HepG2 (cell line): ENCODE measurements at regions not wholly inside any gene's neighbourhood (a gene's known extent, or its start where the extent isn't known, plus 50 kb on each side); places are given as distances from the start of the nearest gene placed in this dataset.

Source experiments
- AGO2 ChIP-seq: fragments of 200-400 bp; formaldehyde crosslinking; optimal IDR thresholded peaks from 2 replicates; pipeline ENCODE3; 2017; ENCODE audit warnings: mild to moderate bottlenecking, low read depth, low read length, moderate library complexity
- ARNTL ChIP-seq: sonication (generic); formaldehyde crosslinking; IDR thresholded peaks from 2 replicates; pipeline ENCODE4 v1.4.0; 2020; ENCODE audit warnings: mild to moderate bottlenecking, missing genetic modification reagents
- ASH2L ChIP-seq: fragments of 300-600, 200-600 bp; sonication (generic); IDR thresholded peaks from 2 replicates; pipeline ENCODE4 v1.7.0; 2017; ENCODE audit warnings: low read depth, mild to moderate bottlenecking, moderate library complexity, mixed read lengths, low read length; ENCODE audit not compliant: insufficient read length
- CEBPG ChIP-seq: IDR thresholded peaks from 2 replicates; pipeline ENCODE4 v1.6.1; 2016
- EHMT2 ChIP-seq: fragments of 200-600 bp; sonication (generic); IDR thresholded peaks from 2 replicates; pipeline ENCODE4 v1.7.0; 2017; ENCODE audit warnings: antibody characterized with exemption, low read depth, low read length, borderline replicate concordance
- ELF3 ChIP-seq: IDR thresholded peaks from 2 replicates; pipeline ENCODE4 v1.6.1; 2016; ENCODE audit warnings: missing genetic modification reagents, missing compliant biosample characterization
- KLF16 ChIP-seq, 2 experiments: sonication (generic) in 1 of 2; formaldehyde crosslinking in 1 of 2; IDR thresholded peaks; 2 replicates each; pipeline versions ENCODE4 v1.6.1 to v1.8.0; 2016 to 2023; ENCODE audit warnings: missing genetic modification reagents in 2 of 2, missing compliant biosample characterization in 1 of 2
- MLLT10 ChIP-seq: sonication (generic); formaldehyde crosslinking; IDR thresholded peaks from 2 replicates; pipeline ENCODE4 v1.4.0; 2020; ENCODE audit warnings: missing genetic modification reagents
- NFATC3 ChIP-seq: sonication (generic); formaldehyde crosslinking; IDR thresholded peaks from 2 replicates; pipeline ENCODE4 v1.5.1; 2020; ENCODE audit warnings: mild to moderate bottlenecking, missing genetic modification reagents
- PLRG1 ChIP-seq: fragments of 450-650 bp; conservative IDR thresholded peaks from 2 replicates; pipeline ENCODE4 v1.6.1; 2016
- RARA ChIP-seq: IDR thresholded peaks from 2 replicates; pipeline ENCODE4 v1.6.1; 2016; ENCODE audit warnings: missing genetic modification reagents, missing compliant biosample characterization
- ZBTB20 ChIP-seq: sonication (generic); formaldehyde crosslinking; IDR thresholded peaks from 2 replicates; pipeline ENCODE4 v1.8.1; 2023; ENCODE audit warnings: missing genetic modification reagents, low read depth, mild to moderate bottlenecking, borderline replicate concordance
- ZFY ChIP-seq: sonication (generic); formaldehyde crosslinking; IDR thresholded peaks from 2 replicates; pipeline ENCODE4 v1.4.0; 2020; ENCODE audit warnings: missing genetic modification reagents
- ZNF788 ChIP-seq: sonication (generic); formaldehyde crosslinking; IDR thresholded peaks from 2 replicates; pipeline ENCODE4 v1.5.0; 2020; ENCODE audit warnings: mild to moderate bottlenecking, missing genetic modification reagents, borderline replicate concordance
- ZNF879 ChIP-seq: sonication (generic); formaldehyde crosslinking; IDR thresholded peaks from 2 replicates; pipeline ENCODE4 v1.8.1; 2023; ENCODE audit warnings: missing genetic modification reagents
- TF ChIP-seq, protein P1 (sequence below): sonication (generic); formaldehyde crosslinking; IDR thresholded peaks from 2 replicates; pipeline ENCODE4 v1.4.0; 2020; ENCODE audit warnings: missing genetic modification reagents, borderline replicate concordance
- TF ChIP-seq, protein P2 (sequence below): sonication (generic); formaldehyde crosslinking; IDR thresholded peaks from 2 replicates; pipeline ENCODE4 v1.9.0; 2021; ENCODE audit warnings: missing genetic modification reagents, borderline replicate concordance
- TF ChIP-seq, protein P3 (sequence below): IDR thresholded peaks from 2 replicates; pipeline ENCODE4 v1.6.1; 2016; ENCODE audit warnings: missing genetic modification reagents, missing compliant biosample characterization
- TF ChIP-seq, protein P4 (sequence below): sonication (generic); formaldehyde crosslinking; IDR thresholded peaks from 2 replicates; pipeline ENCODE4 v1.4.0; 2020; ENCODE audit warnings: missing genetic modification reagents, borderline replicate concordance
- TF ChIP-seq, protein P5 (sequence below): sonication (generic); formaldehyde crosslinking; IDR thresholded peaks from 2 replicates; pipeline ENCODE4 v1.4.0; 2020; ENCODE audit warnings: mild to moderate bottlenecking, missing genetic modification reagents
- TF ChIP-seq, protein P6 (sequence below): sonication (generic); formaldehyde crosslinking; IDR thresholded peaks from 2 replicates; pipeline ENCODE4 v1.8.1; 2023; ENCODE audit warnings: mild to moderate bottlenecking, missing genetic modification reagents
- TF ChIP-seq, protein P7 (sequence below): sonication (generic); formaldehyde crosslinking; IDR thresholded peaks from 2 replicates; pipeline ENCODE4 v1.5.0; 2020; ENCODE audit warnings: missing genetic modification reagents

DNA sequence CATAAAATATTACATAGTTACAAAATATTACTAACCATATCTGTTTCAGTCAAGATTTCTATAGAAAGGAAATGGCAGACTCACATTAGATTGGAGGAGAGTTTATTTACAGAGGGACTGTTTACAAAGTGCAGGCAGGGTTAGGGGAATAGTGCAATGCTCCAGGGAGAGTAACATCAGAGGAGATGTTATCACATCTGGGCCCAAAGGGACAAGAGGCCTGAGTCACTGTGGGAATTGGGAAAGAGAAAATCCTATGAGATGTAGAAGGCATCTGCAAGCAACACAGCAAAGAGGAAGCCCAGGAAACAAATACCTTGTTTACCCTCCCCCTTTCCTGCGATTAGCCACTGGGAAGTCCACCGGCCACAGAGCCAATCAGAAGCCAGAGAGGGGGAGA is 227.3 kb upstream of the TANK start (continued):
- TF ChIP-seq, protein P1, sequence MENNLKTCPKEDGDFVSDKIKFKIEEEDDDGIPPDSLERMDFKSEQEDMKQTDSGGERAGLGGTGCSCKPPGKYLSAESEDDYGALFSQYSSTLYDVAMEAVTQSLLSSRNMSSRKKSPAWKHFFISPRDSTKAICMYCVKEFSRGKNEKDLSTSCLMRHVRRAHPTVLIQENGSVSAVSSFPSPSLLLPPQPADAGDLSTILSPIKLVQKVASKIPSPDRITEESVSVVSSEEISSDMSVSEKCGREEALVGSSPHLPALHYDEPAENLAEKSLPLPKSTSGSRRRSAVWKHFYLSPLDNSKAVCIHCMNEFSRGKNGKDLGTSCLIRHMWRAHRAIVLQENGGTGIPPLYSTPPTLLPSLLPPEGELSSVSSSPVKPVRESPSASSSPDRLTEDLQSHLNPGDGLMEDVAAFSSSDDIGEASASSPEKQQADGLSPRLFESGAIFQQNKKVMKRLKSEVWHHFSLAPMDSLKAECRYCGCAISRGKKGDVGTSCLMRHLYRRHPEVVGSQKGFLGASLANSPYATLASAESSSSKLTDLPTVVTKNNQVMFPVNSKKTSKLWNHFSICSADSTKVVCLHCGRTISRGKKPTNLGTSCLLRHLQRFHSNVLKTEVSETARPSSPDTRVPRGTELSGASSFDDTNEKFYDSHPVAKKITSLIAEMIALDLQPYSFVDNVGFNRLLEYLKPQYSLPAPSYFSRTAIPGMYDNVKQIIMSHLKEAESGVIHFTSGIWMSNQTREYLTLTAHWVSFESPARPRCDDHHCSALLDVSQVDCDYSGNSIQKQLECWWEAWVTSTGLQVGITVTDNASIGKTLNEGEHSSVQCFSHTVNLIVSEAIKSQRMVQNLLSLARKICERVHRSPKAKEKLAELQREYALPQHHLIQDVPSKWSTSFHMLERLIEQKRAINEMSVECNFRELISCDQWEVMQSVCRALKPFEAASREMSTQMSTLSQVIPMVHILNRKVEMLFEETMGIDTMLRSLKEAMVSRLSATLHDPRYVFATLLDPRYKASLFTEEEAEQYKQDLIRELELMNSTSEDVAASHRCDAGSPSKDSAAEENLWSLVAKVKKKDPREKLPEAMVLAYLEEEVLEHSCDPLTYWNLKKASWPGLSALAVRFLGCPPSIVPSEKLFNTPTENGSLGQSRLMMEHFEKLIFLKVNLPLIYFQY, result no peak
- TF ChIP-seq KLF16 (CRISPR knock-in tag; IDR thresholded peaks at IDR 0.05) (0 out of 4 replicates have a peak, but pooled peaks of 1 of the 2 experiments have one; percentile 20), RARA (CRISPR knock-in tag) (peak; percentile 62), NFATC3 (CRISPR knock-in tag) (no peak), ZBTB20 (CRISPR knock-in tag) (no peak), CEBPG (peak; percentile 38; the same call in 1 of the 2 replicates), EHMT2 (no peak), ZNF788 (CRISPR knock-in tag) (no peak), ARNTL (CRISPR knock-in tag) (no peak), ASH2L (no peak), AGO2 (no peak), PLRG1 (no peak), ZFY (CRISPR knock-in tag) (no peak), ELF3 (CRISPR knock-in tag) (no peak), MLLT10 (CRISPR knock-in tag) (no peak), ZNF879 (CRISPR knock-in tag) (no peak)
- TF ChIP-seq, protein P2, sequence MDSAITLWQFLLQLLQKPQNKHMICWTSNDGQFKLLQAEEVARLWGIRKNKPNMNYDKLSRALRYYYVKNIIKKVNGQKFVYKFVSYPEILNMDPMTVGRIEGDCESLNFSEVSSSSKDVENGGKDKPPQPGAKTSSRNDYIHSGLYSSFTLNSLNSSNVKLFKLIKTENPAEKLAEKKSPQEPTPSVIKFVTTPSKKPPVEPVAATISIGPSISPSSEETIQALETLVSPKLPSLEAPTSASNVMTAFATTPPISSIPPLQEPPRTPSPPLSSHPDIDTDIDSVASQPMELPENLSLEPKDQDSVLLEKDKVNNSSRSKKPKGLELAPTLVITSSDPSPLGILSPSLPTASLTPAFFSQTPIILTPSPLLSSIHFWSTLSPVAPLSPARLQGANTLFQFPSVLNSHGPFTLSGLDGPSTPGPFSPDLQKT (CRISPR knock-in tag), result no peak
- TF ChIP-seq, protein P3, sequence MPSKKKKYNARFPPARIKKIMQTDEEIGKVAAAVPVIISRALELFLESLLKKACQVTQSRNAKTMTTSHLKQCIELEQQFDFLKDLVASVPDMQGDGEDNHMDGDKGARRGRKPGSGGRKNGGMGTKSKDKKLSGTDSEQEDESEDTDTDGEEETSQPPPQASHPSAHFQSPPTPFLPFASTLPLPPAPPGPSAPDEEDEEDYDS (CRISPR knock-in tag), result no peak
- TF ChIP-seq, protein P4, sequence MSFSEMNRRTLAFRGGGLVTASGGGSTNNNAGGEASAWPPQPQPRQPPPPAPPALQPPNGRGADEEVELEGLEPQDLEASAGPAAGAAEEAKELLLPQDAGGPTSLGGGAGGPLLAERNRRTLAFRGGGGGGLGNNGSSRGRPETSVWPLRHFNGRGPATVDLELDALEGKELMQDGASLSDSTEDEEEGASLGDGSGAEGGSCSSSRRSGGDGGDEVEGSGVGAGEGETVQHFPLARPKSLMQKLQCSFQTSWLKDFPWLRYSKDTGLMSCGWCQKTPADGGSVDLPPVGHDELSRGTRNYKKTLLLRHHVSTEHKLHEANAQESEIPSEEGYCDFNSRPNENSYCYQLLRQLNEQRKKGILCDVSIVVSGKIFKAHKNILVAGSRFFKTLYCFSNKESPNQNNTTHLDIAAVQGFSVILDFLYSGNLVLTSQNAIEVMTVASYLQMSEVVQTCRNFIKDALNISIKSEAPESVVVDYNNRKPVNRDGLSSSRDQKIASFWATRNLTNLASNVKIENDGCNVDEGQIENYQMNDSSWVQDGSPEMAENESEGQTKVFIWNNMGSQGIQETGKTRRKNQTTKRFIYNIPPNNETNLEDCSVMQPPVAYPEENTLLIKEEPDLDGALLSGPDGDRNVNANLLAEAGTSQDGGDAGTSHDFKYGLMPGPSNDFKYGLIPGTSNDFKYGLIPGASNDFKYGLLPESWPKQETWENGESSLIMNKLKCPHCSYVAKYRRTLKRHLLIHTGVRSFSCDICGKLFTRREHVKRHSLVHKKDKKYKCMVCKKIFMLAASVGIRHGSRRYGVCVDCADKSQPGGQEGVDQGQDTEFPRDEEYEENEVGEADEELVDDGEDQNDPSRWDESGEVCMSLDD (CRISPR knock-in tag), result no peak
- TF ChIP-seq, protein P5, sequence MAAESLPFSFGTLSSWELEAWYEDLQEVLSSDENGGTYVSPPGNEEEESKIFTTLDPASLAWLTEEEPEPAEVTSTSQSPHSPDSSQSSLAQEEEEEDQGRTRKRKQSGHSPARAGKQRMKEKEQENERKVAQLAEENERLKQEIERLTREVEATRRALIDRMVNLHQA (CRISPR knock-in tag), result no peak
- TF ChIP-seq, protein P6, sequence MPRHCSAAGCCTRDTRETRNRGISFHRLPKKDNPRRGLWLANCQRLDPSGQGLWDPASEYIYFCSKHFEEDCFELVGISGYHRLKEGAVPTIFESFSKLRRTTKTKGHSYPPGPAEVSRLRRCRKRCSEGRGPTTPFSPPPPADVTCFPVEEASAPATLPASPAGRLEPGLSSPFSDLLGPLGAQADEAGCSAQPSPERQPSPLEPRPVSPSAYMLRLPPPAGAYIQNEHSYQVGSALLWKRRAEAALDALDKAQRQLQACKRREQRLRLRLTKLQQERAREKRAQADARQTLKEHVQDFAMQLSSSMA (CRISPR knock-in tag), result no peak
- TF ChIP-seq, protein P7, sequence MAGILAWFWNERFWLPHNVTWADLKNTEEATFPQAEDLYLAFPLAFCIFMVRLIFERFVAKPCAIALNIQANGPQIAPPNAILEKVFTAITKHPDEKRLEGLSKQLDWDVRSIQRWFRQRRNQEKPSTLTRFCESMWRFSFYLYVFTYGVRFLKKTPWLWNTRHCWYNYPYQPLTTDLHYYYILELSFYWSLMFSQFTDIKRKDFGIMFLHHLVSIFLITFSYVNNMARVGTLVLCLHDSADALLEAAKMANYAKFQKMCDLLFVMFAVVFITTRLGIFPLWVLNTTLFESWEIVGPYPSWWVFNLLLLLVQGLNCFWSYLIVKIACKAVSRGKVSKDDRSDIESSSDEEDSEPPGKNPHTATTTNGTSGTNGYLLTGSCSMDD, result no peak
